ENCODE measurements at regions not wholly inside any gene's neighbourhood (a gene's known extent, or its start where the extent isn't known, plus 50 kb on each side); places are given as distances from the start of the nearest gene placed in this dataset.
A peak's percentile ranks its signal among the peaks of the same experiment; 100 is the strongest.
"Not testable (repeated sequence)": the region's sequence is repeated elsewhere in the genome, so short reads cannot be mapped to it uniquely, and the experiment has no call there.

DNA sequence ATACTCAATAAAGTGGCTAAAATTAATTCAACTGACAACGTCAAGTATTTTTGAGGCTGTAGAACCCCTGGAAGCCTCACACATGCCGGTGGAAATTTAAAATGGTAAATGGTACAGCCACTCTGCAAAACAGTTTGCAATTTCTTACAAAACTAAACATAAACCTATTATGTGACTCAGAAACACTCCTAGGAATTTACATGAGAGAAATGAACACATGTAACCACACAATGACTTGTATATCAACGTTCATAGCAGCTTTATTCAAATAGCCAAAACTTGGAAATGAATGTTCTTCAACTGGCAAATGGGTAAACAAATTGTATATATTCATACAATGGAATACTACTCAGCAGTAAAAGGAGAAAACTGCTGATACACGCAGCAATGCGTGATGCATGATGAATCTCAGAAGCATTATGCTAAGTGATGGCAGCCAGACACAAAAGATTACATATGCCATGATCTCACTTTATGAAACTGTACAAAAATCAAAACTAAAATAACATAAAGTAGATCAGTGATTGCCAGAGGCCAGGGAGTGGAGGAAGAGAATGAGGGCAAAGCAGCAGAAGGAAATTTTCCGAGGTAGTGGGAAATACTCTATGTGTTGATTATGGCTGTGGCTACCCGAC is 112.5 kb downstream of the FAM50B start:
- DNase-seq (no peak), ATAC-seq (no peak)

GRCh38 chr6:3962291-3963280 is 113.4 kb downstream of the FAM50B start:
- DNase-seq, result no peak
- no peak for ATAC-seq

GRCh38 chr6:3963426-3963825 is 114.3 kb downstream of the FAM50B start:
- ATAC-seq (no peak), DNase-seq (no peak)

GRCh38 chr6:3965071-3965718 is 113.7 kb downstream of the FAM217A start:
- ATAC-seq (no peak), DNase-seq (no peak)

GRCh38 chr6:3966426-3966825 is 112.5 kb downstream of the FAM217A start:
- ATAC-seq (no peak), DNase-seq (no peak)

- ATAC-seq (no peak), DNase-seq (no peak)
These were observed 108.8 kb downstream of the FAM217A start for GRCh38 chr6:3970097-3970496.

GRCh38 chr6:3973152-3973551 is 105.8 kb downstream of the FAM217A start:
- DNase-seq, ATAC-seq: not testable (repeated sequence)

DNA sequence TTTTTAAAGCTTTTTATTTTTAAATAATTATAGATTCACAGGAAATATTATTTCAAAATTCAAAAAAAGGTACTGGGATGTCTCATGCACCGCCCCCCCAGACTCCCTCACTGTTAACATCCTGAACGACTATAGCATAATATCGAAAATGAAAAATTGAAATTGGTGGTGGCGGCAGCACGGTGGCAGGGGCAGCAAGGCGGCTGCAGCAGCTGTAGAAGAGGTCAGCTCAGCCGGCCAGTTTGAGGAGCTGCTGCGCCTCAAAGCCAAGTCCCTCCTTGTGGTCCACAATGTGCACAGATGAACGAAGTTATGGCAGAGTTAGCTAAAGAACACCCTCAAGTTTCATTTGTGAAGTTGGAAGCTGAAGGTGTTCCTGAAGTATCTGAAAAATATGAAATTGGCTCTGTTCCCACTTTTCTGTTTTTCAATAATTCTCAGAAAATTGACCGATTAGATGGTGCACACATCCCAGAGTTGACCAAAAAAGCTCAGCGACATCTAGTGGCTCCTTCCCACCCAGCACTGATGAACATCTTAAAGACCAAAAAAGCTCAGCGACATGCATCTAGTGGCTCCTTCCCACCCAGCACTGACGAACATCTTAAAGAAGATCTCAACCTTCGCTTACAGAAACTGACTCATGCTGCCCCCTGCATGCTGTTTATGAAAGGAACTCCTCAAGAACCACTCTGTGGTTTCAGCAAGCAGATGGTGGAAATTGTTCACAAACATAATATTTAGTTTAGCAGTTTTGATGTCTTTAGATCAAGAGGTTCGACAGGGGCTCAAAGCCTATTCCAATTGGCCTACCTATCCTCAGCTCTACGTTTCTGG is 100.8 kb downstream of the FAM217A start:
- DNase-seq (peak; percentile 34), ATAC-seq (peak; percentile 98)

DNA sequence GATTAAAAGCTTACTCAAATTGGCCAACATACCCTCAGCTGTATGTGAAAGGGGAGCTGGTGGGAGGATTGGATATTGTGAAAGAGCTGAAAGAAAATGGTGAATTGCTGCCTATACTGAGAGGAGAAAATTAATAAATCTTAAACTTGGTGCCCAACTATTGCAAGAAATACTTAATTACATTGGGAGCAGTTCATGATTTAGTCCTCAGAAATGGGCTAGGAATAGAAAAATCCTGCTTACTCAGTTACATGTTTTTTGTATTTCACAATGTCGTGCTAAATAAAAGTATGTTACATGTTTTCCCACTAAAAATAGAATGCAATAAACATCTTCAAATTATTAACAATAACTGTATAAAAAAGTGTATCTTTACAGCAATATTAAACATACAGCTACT is 100.0 kb downstream of the FAM217A start:
- DNase-seq, ATAC-seq: not testable (repeated sequence)

DNA sequence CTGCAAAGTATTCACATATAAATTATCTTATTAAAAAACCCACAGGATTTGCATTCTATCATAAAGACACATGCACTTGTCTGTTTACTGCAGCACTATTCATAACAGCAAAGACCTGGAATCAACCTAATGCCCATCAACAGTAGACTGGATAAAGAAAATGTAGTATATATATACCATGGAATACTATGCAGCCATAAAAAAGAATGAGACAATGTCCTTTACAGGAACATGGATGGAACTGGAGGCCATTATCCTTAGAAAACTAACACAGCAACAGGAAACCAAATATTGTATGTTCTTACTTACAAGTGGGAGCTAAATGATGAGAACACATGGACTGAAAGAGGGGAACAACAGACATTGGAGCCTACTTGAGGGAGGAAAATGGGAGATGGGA is 97.0 kb downstream of the FAM217A start:
- DNase-seq, result no peak

DNA sequence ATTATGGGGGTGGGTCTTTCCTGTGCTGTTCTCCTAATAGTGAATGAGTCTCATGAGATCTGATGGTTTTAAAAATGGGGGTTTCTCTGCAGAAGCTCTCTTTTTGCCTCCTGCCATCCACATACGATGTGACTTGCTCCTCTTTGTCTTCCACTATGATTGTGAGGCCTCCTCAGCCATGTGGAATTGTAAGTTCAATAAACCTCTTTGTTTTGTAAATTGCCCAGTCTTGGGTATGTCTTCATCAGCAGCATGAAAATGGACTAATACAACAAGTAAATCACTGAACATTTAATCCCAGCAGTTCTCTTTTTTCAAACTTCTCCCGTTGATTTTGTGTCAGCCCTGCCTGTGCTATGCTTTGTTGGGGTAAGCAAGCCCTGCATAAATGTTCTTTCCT is 95.2 kb downstream of the FAM217A start:
- ATAC-seq, result no peak

More for the DNA sequence above, 97.0 kb downstream of the FAM217A start:
- ATAC-seq, result no peak

GRCh38 chr6:3984494-3984893 is 94.4 kb downstream of the FAM217A start:
- no peak for ATAC-seq
- no peak for DNase-seq

More for the DNA sequence above, 95.2 kb downstream of the FAM217A start:
- DNase-seq, result no peak

DNA sequence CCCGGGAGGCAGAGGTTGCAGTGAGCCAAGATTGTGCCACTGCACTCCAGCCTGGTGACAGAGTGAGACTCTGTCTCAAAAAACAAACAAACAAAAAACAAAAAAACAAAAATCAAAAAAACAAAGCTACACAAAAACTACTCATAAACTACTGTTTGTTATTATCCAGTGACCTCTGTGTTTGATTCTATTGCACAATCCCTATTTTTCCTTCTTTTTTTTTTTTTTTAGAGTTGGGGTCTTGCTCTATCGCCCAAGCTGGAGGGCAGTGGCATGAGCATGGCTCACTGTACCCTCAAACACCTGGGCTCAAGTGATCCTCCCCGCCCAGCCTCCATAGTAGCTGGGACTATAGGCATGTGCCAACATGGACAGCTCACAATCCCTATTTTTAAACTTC is 92.7 kb downstream of the FAM217A start:
- DNase-seq, result no peak
- ATAC-seq, result no peak

DNA sequence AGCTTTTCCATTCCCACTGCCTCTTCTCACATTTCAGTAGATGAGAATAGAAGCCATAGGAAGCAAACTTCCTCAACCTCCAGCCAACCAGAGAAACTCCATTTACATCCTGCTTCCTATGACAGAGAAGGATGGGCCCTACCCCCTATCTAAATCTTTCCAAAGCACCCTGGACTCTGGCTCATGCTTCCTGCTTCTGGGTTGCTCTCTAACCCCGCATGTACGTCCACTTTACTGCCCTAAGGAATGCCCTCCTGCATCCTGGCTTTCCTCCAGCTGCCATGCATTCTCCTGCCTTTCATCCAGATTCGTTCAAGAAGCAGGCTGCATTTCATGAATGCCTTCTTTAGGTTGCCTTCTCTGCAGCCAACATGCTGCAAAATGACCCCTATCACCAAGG is 91.9 kb downstream of the FAM217A start:
- ATAC-seq, result no peak
- DNase-seq, result no peak

GRCh38 chr6:3987576-3987975 is 91.4 kb downstream of the FAM217A start:
- DNase-seq (no peak), ATAC-seq (no peak)

DNA sequence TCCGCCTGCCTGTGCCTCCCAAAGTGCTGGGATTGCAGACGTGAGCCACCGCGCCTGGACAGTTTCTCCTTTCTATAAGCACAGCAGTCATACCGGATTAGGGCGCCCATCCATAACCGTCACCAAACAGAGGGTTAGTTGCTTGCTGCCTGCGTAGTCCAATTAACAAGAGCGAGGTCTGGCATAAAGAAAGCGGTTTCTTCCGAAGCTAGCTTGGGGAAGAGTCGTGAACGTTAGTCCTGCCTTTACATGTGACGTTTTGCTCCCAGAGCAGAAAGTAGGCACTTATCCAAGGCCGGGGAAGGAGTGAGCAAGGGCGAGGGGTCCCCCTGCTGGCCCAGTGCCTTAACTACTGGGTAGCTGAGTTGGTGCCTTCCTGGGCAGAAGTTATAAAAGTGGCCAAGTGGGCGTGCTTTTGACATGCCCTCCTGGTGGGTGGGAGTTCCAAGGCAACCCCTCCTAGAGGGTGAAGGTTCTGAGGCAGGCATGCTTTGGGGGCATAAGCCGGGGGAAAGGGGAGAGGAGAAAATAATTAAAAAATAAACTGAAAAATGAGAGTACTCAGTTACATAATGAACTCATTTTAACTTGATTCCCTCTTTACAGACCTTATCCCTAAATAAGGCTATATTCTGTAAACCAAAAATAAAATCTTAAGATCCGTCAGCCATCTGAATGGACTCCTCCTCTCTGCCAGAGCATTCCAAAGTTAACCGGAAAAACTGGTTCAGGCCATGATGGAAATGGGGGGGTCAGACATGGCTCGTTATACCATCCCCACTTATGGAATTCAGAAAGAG is 88.0 kb downstream of the FAM217A start:
- peak; percentile 98 for ATAC-seq
- peak; percentile 84 for DNase-seq

DNA sequence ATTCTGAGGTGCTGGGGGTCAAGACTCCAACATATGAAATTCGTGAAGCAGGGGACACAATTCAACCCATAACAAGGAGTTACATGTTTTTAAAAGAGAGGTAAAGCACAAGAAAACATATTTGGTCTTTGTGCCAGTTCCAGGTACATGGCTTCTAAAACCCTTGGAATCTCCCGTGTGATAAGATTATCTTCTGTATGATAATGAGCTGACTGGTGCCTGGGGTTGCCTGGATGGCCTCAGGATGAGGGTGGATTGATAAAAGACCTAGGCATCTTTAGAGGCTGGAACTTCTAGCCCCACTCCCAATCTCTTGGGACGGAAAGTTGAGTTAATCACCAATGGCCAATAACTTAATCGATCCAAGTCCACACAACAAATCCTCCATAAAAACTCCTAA is 87.0 kb downstream of the FAM217A start:
- ATAC-seq (no peak), DNase-seq (no peak)

GRCh38 chr6:3996349-3996748 is 82.6 kb downstream of the FAM217A start:
- no peak for DNase-seq
- no peak for ATAC-seq

GRCh38 chr6:3997177-3997770 is 81.7 kb downstream of the FAM217A start:
- ATAC-seq (no peak), DNase-seq (no peak)

GRCh38 chr6:3999800-4000661 is 78.9 kb downstream of the FAM217A start:
- DNase-seq, result no peak
- ATAC-seq, result no peak

Data from stimulated activated naive CD8-positive, alpha-beta T cell treated with anti-CD3 and anti-CD28 coated beads, Interleukin-15, Interleukin-2, amounts not matched to agents 100 U/mL and 50 U/mL, for 24 hours (primary cell).